HEK293 (cell line): ENCODE measurements at regions not wholly inside any gene's neighbourhood (a gene's known extent, or its start where the extent isn't known, plus 50 kb on each side); places are given as distances from the start of the nearest gene placed in this dataset.

Source experiments
- CTCF ChIP-seq: fragments of 450-650 bp; formaldehyde crosslinking; IDR thresholded peaks from 2 replicates; pipeline ENCODE4 v1.5.1; 2016; ENCODE audit warnings: missing biosample characterization, missing genetic modification characterization
- ZNF175 ChIP-seq: fragments of 450-650 bp; formaldehyde crosslinking; IDR thresholded peaks from 2 replicates; pipeline ENCODE4 v1.5.1; 2016; ENCODE audit warnings: missing biosample characterization, missing genetic modification characterization
- ZNF311 ChIP-seq: fragments of 450-650 bp; formaldehyde crosslinking; IDR thresholded peaks from 2 replicates; pipeline ENCODE4 v1.5.1; 2017; ENCODE audit warnings: missing biosample characterization, missing genetic modification characterization, borderline replicate concordance
- ZNF366 ChIP-seq: fragments of 450-650 bp; formaldehyde crosslinking; conservative IDR thresholded peaks from 2 replicates; pipeline ENCODE4 v1.5.1; 2016; ENCODE audit warnings: missing biosample characterization, missing genetic modification characterization
- ZNF530 ChIP-seq: fragments of 450-650 bp; formaldehyde crosslinking; IDR thresholded peaks from 2 replicates; pipeline ENCODE4 v1.5.1; 2016; ENCODE audit warnings: low read depth, missing biosample characterization, missing genetic modification characterization
- ZXDB ChIP-seq: fragments of 450-650 bp; formaldehyde crosslinking; IDR thresholded peaks from 2 replicates; pipeline ENCODE4 v1.5.1; 2016; ENCODE audit warnings: missing biosample characterization, missing genetic modification characterization

- TF ChIP-seq CTCF (tag by site-specific recombination) = no peak
- TF ChIP-seq ZXDB (tag by site-specific recombination) = no peak
- TF ChIP-seq ZNF311 (tag by site-specific recombination) = no peak
- no peak for TF ChIP-seq ZNF530
- no peak for TF ChIP-seq ZNF175 (tag by site-specific recombination)
- no peak for TF ChIP-seq ZNF366 (tag by site-specific recombination)
Measured at GRCh38 chrX:87744391-87744790, 226.8 kb downstream of the KLHL4 start.
